Stomach (tissue), 4 donors: ENCODE measurements at regions not wholly inside any gene's neighbourhood (a gene's known extent, or its start where the extent isn't known, plus 50 kb on each side); places are given as distances from the start of the nearest gene placed in this dataset.

Experiments
- CTCF ChIP-seq, 7 experiments: fragments of 450-650 bp in 4 of 7; fragments of 200-600 bp in 3 of 7; sonication (generic) in 3 of 7; IDR thresholded peaks; one replicate each; pipeline ENCODE4 v1.5.1; 2016 to 2019; ENCODE audit warnings: antibody characterized with exemption in 7 of 7, control low read depth in 2 of 7, mild to moderate bottlenecking in 1 of 7
- POLR2AphosphoS5 ChIP-seq, 3 donors: sonication (generic); formaldehyde crosslinking; IDR thresholded peaks; one replicate each; pipeline ENCODE4 v1.6.1; 2016; ENCODE audit warnings: antibody characterized with exemption in 3 of 3

GRCh38 chr3:181782306-181782954 lies 70.7 kb downstream of the SOX2 start:
- no peak for TF ChIP-seq POLR2AphosphoS5 (IDR thresholded peaks at IDR 0.05)
- TF ChIP-seq CTCF (IDR thresholded peaks at IDR 0.05), result no peak
